ENCODE measurements at regions not wholly inside any gene's neighbourhood (a gene's known extent, or its start where the extent isn't known, plus 50 kb on each side); places are given as distances from the start of the nearest gene placed in this dataset.
A peak's percentile ranks its signal among the peaks of the same experiment; 100 is the strongest.

- no peak for DNase-seq
- Histone ChIP-seq H3K27me3 (ENCODE audit: control insufficient read depth, insufficient read depth, low read length) (no peaks in the 10 kb centered on the region), H3K4me3 (ENCODE audit: insufficient read depth, low read depth, low read length) (no peak overlapping the region), H3K36me3 (replicated peaks; ENCODE audit: control insufficient read depth, insufficient read depth, low read length) (no peaks in the 10 kb centered on the region)
Observed at GRCh38 chr3:135487261-135487660, 478.3 kb upstream of the PPP2R3A start.

- H3K27me3 ChIP-seq (ENCODE audit: control insufficient read depth, insufficient read depth, low read length): no peaks in the 10 kb centered on the region; the same call in 1 of the 2 replicates
- no peak for DNase-seq
- H3K36me3 ChIP-seq (replicated peaks; ENCODE audit: control insufficient read depth, insufficient read depth, low read length): no peaks in the 10 kb centered on the region
- H3K4me3 ChIP-seq (ENCODE audit: insufficient read depth, low read depth, low read length): no peak overlapping the region
Observed at GRCh38 chr3:135490219-135490915, 475.2 kb upstream of the PPP2R3A start.

- H3K27me3 ChIP-seq (ENCODE audit: control insufficient read depth, insufficient read depth, low read length): no peaks in the 10 kb centered on the region; the same call in 1 of the 2 replicates
- no peak for DNase-seq
- no peak overlapping the region for H3K4me3 ChIP-seq (ENCODE audit: insufficient read depth, low read depth, low read length)
- H3K36me3 ChIP-seq (replicated peaks; ENCODE audit: control insufficient read depth, insufficient read depth, low read length): no peaks in the 10 kb centered on the region
Observed at GRCh38 chr3:135491491-135492205, 473.9 kb upstream of the PPP2R3A start.

- Histone ChIP-seq H3K4me3 (ENCODE audit: insufficient read depth, low read depth, low read length) (no peak overlapping the region), H3K36me3 (replicated peaks; ENCODE audit: control insufficient read depth, insufficient read depth, low read length) (no peaks in the 10 kb centered on the region), H3K27me3 (ENCODE audit: control insufficient read depth, insufficient read depth, low read length) (no peaks in the 10 kb centered on the region; the same call in 1 of the 2 replicates)
- DNase-seq: no peak
Observed at GRCh38 chr3:135495891-135496290, 469.6 kb upstream of the PPP2R3A start.

- H3K27me3 ChIP-seq (ENCODE audit: control insufficient read depth, insufficient read depth, low read length): no peaks in the 10 kb centered on the region; the same call in 1 of the 2 replicates
- no peaks in the 10 kb centered on the region for H3K36me3 ChIP-seq (replicated peaks; ENCODE audit: control insufficient read depth, insufficient read depth, low read length)
- no peak overlapping the region for H3K4me3 ChIP-seq (ENCODE audit: insufficient read depth, low read depth, low read length)
- DNase-seq: no peak
Observed at GRCh38 chr3:135497979-135498378, 467.5 kb upstream of the PPP2R3A start.

GRCh38 chr3:135499426-135499825 is 466.1 kb upstream of the PPP2R3A start:
- Histone ChIP-seq H3K4me3 (ENCODE audit: insufficient read depth, low read depth, low read length) (no peak overlapping the region), H3K27me3 (ENCODE audit: control insufficient read depth, insufficient read depth, low read length) (no peaks in the 10 kb centered on the region; the same call in 1 of the 2 replicates), H3K36me3 (replicated peaks; ENCODE audit: control insufficient read depth, insufficient read depth, low read length) (no peaks in the 10 kb centered on the region)
- DNase-seq: no peak

GRCh38 chr3:135500034-135500433 is 465.5 kb upstream of the PPP2R3A start:
- no peaks in the 10 kb centered on the region for H3K27me3 ChIP-seq (ENCODE audit: control insufficient read depth, insufficient read depth, low read length)
- no peaks in the 10 kb centered on the region for H3K36me3 ChIP-seq (replicated peaks; ENCODE audit: control insufficient read depth, insufficient read depth, low read length)
- no peak for DNase-seq
- no peak overlapping the region for H3K4me3 ChIP-seq (ENCODE audit: insufficient read depth, low read depth, low read length)

GRCh38 chr3:135503065-135503759 is 462.3 kb upstream of the PPP2R3A start:
- Histone ChIP-seq H3K36me3 (replicated peaks; ENCODE audit: control insufficient read depth, insufficient read depth, low read length) (no peaks in the 10 kb centered on the region), H3K27me3 (ENCODE audit: control insufficient read depth, insufficient read depth, low read length) (no peaks in the 10 kb centered on the region), H3K4me3 (ENCODE audit: insufficient read depth, low read depth, low read length) (no peak overlapping the region)
- DNase-seq: peak; percentile 56

GRCh38 chr3:135503760-135504686 is 461.5 kb upstream of the PPP2R3A start:
- Histone ChIP-seq H3K27me3 (ENCODE audit: control insufficient read depth, insufficient read depth, low read length) (no peaks in the 10 kb centered on the region), H3K4me3 (ENCODE audit: insufficient read depth, low read depth, low read length) (no peak overlapping the region), H3K36me3 (replicated peaks; ENCODE audit: control insufficient read depth, insufficient read depth, low read length) (no peaks in the 10 kb centered on the region)
- peak; percentile 67 for DNase-seq

- Histone ChIP-seq H3K4me3 (ENCODE audit: insufficient read depth, low read depth, low read length) (no peak overlapping the region), H3K36me3 (replicated peaks; ENCODE audit: control insufficient read depth, insufficient read depth, low read length) (no peaks in the 10 kb centered on the region), H3K27me3 (ENCODE audit: control insufficient read depth, insufficient read depth, low read length) (no peaks in the 10 kb centered on the region)
- no peak for DNase-seq
Observed at GRCh38 chr3:135513106-135514059, 452.1 kb upstream of the PPP2R3A start.

- DNase-seq: no peak
- Histone ChIP-seq H3K36me3 (replicated peaks; ENCODE audit: control insufficient read depth, insufficient read depth, low read length) (no peaks in the 10 kb centered on the region), H3K4me3 (ENCODE audit: insufficient read depth, low read depth, low read length) (no peak overlapping the region), H3K27me3 (ENCODE audit: control insufficient read depth, insufficient read depth, low read length) (no peaks in the 10 kb centered on the region)
Observed at GRCh38 chr3:135514060-135514448, 451.5 kb upstream of the PPP2R3A start.

- DNase-seq: peak; percentile 22
- Histone ChIP-seq H3K36me3 (replicated peaks; ENCODE audit: control insufficient read depth, insufficient read depth, low read length) (no peaks in the 10 kb centered on the region), H3K4me3 (ENCODE audit: insufficient read depth, low read depth, low read length) (no peak overlapping the region), H3K27me3 (ENCODE audit: control insufficient read depth, insufficient read depth, low read length) (no peaks in the 10 kb centered on the region)
Observed at GRCh38 chr3:135516143-135516542, 449.4 kb upstream of the PPP2R3A start.

GRCh38 chr3:135528413-135529015 is 437.0 kb upstream of the PPP2R3A start:
- no peaks in the 10 kb centered on the region for H3K36me3 ChIP-seq (replicated peaks; ENCODE audit: control insufficient read depth, insufficient read depth, low read length)
- no peak for DNase-seq
- no peaks in the 10 kb centered on the region for H3K27me3 ChIP-seq (ENCODE audit: control insufficient read depth, insufficient read depth, low read length)
- no peak overlapping the region for H3K4me3 ChIP-seq (ENCODE audit: insufficient read depth, low read depth, low read length)
